A673 (cell line): ENCODE measurements at regions not wholly inside any gene's neighbourhood (a gene's known extent, or its start where the extent isn't known, plus 50 kb on each side); places are given as distances from the start of the nearest gene placed in this dataset.

Experiments
- EZH2 ChIP-seq: fragments of 200-600 bp; sonication (generic); IDR thresholded peaks from 2 replicates; pipeline ENCODE4 v1.6.1; 2017; ENCODE audit warnings: borderline replicate concordance, low read depth, mild to moderate bottlenecking, mixed read lengths, antibody characterized with exemption, low read length; ENCODE audit not compliant: poor library complexity, severe bottlenecking
- TF ChIP-seq, protein P1 (sequence below): fragments of 300-800, 200-600 bp; sonication (generic); conservative IDR thresholded peaks from 2 replicates; pipeline ENCODE4 v1.5.1; 2017; ENCODE audit warnings: low read depth, mild to moderate bottlenecking, antibody characterized with exemption, low read length, moderate library complexity, mixed read lengths

DNA sequence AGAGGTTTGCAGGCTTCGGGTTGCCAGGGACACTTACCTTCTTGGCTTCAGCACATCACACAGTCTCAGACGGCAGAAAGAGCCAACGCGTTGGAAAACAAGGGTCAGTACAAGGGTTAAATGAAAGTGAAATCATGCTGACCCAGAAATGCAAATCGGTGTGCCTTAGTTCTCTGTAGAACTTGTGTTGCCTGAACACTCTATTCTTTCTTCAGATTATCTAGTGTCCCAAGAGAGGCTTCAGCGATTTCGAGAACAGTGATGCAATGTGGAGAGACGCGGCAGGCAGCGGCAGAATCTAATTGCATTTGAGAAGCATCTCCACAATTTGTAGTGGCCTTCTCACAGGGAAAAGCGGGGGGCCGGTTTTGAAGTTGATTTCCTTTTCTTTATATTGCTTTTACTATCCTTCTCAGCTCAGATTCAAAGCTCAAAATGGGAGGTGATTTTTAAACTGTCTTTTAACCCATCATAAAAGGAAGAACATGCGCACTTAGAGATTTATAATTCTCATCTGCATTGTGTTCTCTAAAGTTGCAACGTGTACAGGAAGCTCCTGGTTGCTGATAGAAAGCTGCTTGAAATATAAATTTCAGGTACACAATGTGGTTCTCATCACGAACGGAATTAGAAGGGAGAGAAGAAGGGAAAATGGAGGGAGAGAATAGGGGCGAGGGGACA lies 67.8 kb upstream of the EGLN3 start:
- TF ChIP-seq EZH2: no peak
- TF ChIP-seq, protein P1, sequence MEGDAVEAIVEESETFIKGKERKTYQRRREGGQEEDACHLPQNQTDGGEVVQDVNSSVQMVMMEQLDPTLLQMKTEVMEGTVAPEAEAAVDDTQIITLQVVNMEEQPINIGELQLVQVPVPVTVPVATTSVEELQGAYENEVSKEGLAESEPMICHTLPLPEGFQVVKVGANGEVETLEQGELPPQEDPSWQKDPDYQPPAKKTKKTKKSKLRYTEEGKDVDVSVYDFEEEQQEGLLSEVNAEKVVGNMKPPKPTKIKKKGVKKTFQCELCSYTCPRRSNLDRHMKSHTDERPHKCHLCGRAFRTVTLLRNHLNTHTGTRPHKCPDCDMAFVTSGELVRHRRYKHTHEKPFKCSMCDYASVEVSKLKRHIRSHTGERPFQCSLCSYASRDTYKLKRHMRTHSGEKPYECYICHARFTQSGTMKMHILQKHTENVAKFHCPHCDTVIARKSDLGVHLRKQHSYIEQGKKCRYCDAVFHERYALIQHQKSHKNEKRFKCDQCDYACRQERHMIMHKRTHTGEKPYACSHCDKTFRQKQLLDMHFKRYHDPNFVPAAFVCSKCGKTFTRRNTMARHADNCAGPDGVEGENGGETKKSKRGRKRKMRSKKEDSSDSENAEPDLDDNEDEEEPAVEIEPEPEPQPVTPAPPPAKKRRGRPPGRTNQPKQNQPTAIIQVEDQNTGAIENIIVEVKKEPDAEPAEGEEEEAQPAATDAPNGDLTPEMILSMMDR: no peak
